Gastroesophageal sphincter (tissue), 3 donors: ENCODE measurements at regions not wholly inside any gene's neighbourhood (a gene's known extent, or its start where the extent isn't known, plus 50 kb on each side); places are given as distances from the start of the nearest gene placed in this dataset.

ENCODE experiments used
- EP300 ChIP-seq: sonication (generic); formaldehyde crosslinking; IDR thresholded peaks from one replicate; pipeline ENCODE4 v1.6.1; 2017; ENCODE audit warnings: antibody characterized with exemption, mild to moderate bottlenecking
- POLR2A ChIP-seq, 2 donors: fragments of 450-650 bp; IDR thresholded peaks; one replicate each; pipeline ENCODE4 v1.6.1; 2017; ENCODE audit warnings: antibody characterized with exemption in 2 of 2, mild to moderate bottlenecking in 2 of 2, moderate library complexity in 1 of 2
- POLR2AphosphoS5 ChIP-seq: sonication (generic); formaldehyde crosslinking; IDR thresholded peaks from one replicate; pipeline ENCODE4 v1.6.1; 2017; ENCODE audit warnings: antibody characterized with exemption
- TF ChIP-seq, protein P1 (sequence below), 4 experiments: fragments of 200-600 bp in 2 of 4; fragments of 450-650 bp in 2 of 4; sonication (generic) in 1 of 4; IDR thresholded peaks; one replicate each; pipeline ENCODE4 v1.5.1; 2017 to 2019; ENCODE audit warnings: antibody characterized with exemption in 4 of 4, mild to moderate bottlenecking in 2 of 4, moderate library complexity in 2 of 4

DNA sequence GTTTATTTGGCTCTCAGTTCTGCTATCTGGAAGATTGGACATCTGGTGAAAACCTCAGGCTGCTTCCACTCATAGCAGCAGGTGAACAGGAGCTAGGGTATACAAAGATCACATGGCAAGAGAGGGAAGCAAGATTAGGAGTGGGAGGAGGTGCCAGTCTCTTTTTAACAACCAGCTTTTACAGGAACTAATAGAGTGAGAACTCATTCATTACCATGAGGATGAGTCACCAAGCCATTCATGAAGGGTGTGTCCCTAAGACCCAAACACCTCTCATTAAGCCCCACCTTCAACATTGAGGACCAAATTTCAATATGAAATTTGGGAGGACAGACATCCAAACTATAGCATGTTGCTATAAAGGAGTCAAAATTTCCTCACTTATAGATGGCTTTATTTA, 85.4 kb upstream of the HCRTR2 start:
- TF ChIP-seq, protein P1, sequence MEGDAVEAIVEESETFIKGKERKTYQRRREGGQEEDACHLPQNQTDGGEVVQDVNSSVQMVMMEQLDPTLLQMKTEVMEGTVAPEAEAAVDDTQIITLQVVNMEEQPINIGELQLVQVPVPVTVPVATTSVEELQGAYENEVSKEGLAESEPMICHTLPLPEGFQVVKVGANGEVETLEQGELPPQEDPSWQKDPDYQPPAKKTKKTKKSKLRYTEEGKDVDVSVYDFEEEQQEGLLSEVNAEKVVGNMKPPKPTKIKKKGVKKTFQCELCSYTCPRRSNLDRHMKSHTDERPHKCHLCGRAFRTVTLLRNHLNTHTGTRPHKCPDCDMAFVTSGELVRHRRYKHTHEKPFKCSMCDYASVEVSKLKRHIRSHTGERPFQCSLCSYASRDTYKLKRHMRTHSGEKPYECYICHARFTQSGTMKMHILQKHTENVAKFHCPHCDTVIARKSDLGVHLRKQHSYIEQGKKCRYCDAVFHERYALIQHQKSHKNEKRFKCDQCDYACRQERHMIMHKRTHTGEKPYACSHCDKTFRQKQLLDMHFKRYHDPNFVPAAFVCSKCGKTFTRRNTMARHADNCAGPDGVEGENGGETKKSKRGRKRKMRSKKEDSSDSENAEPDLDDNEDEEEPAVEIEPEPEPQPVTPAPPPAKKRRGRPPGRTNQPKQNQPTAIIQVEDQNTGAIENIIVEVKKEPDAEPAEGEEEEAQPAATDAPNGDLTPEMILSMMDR (IDR thresholded peaks at IDR 0.05), result no peak
- TF ChIP-seq EP300 (no peak), POLR2A (IDR thresholded peaks at IDR 0.05) (no peak), POLR2AphosphoS5 (no peak)
